ENCODE measurements at regions not wholly inside any gene's neighbourhood (a gene's known extent, or its start where the extent isn't known, plus 50 kb on each side); places are given as distances from the start of the nearest gene placed in this dataset.
A peak's percentile ranks its signal among the peaks of the same experiment; 100 is the strongest.

- TF ChIP-seq POLR2A (IDR thresholded peaks at IDR 0.05; ENCODE audit: low read length), result no peak
- TF ChIP-seq GATA1 (IDR thresholded peaks at IDR 0.05; ENCODE audit: low read depth, low read length), result no peak
- DNase-seq, result no peak
Measured at GRCh38 chr1:157893686-157894085, 52.1 kb upstream of the CD5L start.

DNA sequence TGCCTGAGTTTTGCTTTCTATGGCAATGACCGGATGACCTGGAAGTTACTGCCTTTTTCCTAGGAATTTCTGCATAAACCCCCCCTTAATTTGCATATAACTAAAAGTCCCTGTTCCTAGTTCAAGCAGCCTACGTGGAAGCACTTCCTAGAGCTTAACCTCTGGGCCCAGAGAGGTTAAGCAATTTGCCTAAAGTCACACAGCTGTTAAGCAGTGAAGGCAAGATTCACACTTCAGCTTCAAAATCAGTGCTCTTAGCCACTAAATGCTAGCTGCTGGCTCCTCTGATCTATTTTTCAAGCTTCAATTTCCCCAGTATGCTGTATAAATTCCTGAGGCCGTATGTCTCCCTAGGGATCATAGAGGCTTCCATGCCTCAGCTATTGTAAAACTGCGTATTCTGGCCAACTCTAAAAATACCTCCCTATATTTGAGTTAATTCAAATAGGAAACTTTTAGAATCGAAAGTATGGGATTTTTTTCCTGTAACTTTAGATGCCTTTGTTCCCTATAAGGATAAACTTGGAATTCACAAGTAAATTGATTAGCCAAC is 53.1 kb upstream of the CD5L start:
- no peak for TF ChIP-seq GATA1 (IDR thresholded peaks at IDR 0.05; ENCODE audit: low read depth, low read length)
- no peak for TF ChIP-seq POLR2A (IDR thresholded peaks at IDR 0.05; ENCODE audit: low read length)
- DNase-seq, result no peak

DNA sequence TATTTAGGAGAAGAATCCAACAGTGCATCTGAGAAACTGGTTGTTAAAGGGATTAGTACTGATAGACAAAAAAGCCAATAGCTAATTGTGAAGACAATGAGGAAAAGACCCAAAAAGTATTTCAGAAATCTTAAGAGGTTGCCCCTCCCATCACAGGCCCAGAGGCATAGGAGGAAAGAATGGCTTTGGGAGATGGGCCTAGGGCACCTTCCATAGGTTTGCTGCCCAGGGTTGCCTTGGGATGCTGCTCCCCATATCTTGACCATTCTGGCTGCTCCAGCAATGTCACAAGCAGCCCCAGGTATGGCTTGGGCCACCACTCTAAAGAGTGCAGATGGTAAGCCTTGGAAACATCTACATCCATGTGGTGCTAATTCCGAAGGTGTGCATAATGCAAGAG is 68.7 kb upstream of the CD5L start:
- no peak for TF ChIP-seq POLR2A (IDR thresholded peaks at IDR 0.05; ENCODE audit: low read length)
- TF ChIP-seq GATA1 (IDR thresholded peaks at IDR 0.05; ENCODE audit: low read depth, low read length), result no peak
- DNase-seq, result no peak

DNA sequence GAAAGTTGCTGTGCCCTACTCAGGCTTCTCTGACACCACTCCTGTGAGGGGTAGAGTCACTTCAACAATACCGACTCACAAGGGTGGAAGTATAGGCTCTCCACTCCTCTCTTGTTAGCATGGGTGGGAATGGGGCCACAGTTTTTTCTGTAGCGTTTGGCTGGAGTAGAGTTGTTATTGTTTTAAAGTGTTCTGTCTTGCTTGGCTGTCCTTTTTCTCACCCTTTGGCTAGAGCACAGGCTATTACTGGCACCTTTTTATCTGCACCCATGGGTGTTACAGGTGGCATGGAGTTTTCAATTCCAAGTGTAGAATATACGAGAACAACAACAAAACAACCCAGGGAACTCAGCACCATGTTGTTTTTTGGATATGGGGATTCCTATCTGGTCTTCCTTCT is 74.3 kb upstream of the CD5L start:
- no peak for DNase-seq
- TF ChIP-seq POLR2A (IDR thresholded peaks at IDR 0.05; ENCODE audit: low read length) (no peak), GATA1 (IDR thresholded peaks at IDR 0.05; ENCODE audit: low read depth, low read length) (no peak)

DNA sequence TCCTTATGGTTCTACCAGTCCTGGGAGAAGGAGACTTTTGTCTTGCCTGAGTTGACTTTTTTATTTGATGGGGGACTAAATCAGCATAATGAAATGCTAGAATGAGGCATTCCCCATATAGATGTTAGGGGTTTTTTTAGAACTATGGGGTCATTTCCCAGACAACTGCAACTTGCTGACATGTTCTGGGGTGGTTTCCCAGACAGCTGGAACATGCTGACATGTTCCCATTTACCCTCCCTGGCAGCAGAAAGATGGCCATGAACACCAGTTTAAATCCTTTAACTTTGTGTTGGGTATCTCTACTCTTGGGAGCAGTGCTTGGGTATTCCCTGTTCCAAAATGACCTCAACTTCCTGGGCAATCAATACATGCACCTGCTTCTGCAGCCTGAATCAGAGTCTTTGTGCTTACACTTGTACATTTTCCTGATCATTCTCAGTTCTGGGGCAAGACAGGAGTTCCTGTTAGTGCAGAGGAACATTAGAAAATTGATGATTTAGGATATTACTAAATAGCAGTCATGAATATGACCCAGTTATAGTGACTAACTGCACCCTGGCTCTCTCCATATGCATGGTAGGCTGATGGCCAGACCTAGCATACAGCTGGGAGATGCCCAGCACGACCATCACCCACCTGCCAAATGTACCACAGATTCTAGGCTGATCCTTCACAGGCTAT is 75.4 kb upstream of the CD5L start:
- TF ChIP-seq POLR2A (IDR thresholded peaks at IDR 0.05; ENCODE audit: low read length), result no peak
- no peak for TF ChIP-seq GATA1 (IDR thresholded peaks at IDR 0.05; ENCODE audit: low read depth, low read length)
- DNase-seq, result no peak

- no peak for DNase-seq
- no peak for TF ChIP-seq GATA1 (IDR thresholded peaks at IDR 0.05; ENCODE audit: low read depth, low read length)
- no peak for TF ChIP-seq POLR2A (IDR thresholded peaks at IDR 0.05; ENCODE audit: low read length)
Measured at GRCh38 chr1:157920748-157921147, 72.7 kb upstream of the KIRREL1 start.

- TF ChIP-seq GATA1 (IDR thresholded peaks at IDR 0.05; ENCODE audit: low read depth, low read length) (no peak), POLR2A (IDR thresholded peaks at IDR 0.05; ENCODE audit: low read length) (no peak)
- DNase-seq, result no peak
Measured at GRCh38 chr1:157925419-157926166, 67.9 kb upstream of the KIRREL1 start.

- peak in 1 of 2 experiments; percentile 51 for DNase-seq
- TF ChIP-seq POLR2A (IDR thresholded peaks at IDR 0.05; ENCODE audit: low read length) (no peak), GATA1 (IDR thresholded peaks at IDR 0.05; ENCODE audit: low read depth, low read length) (no peak)
Measured at GRCh38 chr1:157932069-157932468, 61.4 kb upstream of the KIRREL1 start.

DNA sequence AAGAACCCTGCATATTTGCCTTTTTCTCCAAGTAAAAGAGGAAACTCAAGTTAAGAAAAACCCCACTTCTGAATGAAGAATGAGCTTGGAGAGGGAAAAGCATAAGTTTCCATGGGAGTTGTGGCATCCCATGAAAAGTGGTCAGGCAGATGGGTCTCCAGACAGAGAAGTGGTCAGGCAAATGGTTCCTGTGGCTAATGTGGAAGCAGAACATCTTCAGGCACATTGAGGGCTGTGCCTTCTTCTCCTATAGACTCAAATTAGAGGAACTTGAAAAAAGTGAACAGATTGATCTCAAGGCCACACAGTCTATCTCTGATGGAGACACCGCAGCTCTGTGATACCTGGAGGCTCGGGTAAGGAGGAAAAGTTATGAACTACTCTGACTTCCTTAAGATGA is 55.7 kb upstream of the KIRREL1 start:
- no peak for DNase-seq
- no peak for TF ChIP-seq POLR2A (IDR thresholded peaks at IDR 0.05; ENCODE audit: low read length)

GRCh38 chr1:157941939-157942338 is 51.5 kb upstream of the KIRREL1 start:
- TF ChIP-seq GATA1 (IDR thresholded peaks at IDR 0.05; ENCODE audit: low read depth, low read length) (no peak), POLR2A (IDR thresholded peaks at IDR 0.05; ENCODE audit: low read length) (no peak)
- no peak for DNase-seq
